ENCODE measurements at regions not wholly inside any gene's neighbourhood (a gene's known extent, or its start where the extent isn't known, plus 50 kb on each side); places are given as distances from the start of the nearest gene placed in this dataset.
"Not testable (repeated sequence)": the region's sequence is repeated elsewhere in the genome, so short reads cannot be mapped to it uniquely, and the experiment has no call there.

DNA sequence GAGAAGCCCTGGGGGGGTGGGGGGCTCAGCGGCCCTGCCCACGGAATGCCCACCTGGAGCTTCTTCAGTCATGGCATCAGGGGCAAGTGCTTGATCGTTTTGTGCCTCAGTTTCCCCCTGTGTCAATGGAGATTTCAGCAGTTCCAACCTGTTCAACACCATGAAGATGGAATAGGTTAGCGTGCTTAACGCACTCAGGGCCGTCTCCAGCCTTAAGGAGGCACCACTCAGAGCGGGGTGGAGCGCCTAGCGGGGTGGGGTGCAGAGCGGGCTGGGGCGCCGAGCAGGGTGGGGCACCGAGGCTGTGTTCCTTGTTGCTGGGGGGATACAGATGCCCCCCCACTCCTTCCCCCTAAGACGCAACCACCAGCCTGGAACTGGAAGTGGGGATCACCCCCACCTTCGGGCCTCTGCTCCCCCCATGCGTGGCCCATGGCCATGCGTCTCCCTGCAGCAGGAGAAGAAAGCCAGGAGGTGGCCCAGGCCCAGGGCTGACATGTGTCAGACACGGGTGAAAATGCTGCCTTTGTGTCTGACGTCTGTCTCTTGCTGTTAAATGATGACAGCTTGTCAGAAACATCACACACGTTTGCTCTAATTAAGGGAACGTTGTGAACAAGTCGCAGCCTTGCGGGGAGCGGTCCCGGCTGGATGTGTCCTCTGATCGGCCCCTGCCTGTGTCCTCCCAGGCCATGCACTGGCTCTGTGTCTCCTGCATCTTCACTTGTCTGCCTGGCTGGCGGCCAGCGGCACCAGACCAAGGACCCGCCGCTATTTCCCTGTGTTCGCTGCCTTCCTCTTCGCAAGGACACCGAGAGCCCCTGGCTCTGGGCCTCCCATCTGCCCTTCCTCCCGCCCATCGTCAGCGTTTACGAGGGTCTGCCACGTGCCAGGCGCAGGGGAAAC lies 192.1 kb downstream of the BANP start:
- not testable (repeated sequence) for H4K8ac ChIP-seq (replicated peaks; ENCODE audit: insufficient read length, low read depth, low read length); H3K27me3 Mint-ChIP-seq (ENCODE audit: low read depth); H3K18ac ChIP-seq (ENCODE audit: insufficient read length, low read depth, low read length); H2BK5ac ChIP-seq (ENCODE audit: insufficient read length, low read length); H3K79me1 ChIP-seq (ENCODE audit: insufficient read depth, low read depth, low read length, poor library complexity, severe bottlenecking); H3K79me2 ChIP-seq (ENCODE audit: insufficient read depth, low read length); H2BK20ac ChIP-seq (ENCODE audit: low read depth, low read length, poor library complexity, severe bottlenecking); H2BK15ac ChIP-seq (ENCODE audit: low read depth, low read length); H3K14ac ChIP-seq (ENCODE audit: insufficient read depth, low read length); H4K5ac ChIP-seq (ENCODE audit: insufficient read length, low read depth, low read length); H2AFZ ChIP-seq (ENCODE audit: low read length); H4K20me1 ChIP-seq (ENCODE audit: control insufficient read depth, insufficient read depth, insufficient read length); H3K9me3 ChIP-seq (ENCODE audit: control insufficient read depth, low read depth, low read length); H3K4me1 Mint-ChIP-seq; H3K4me2 ChIP-seq (ENCODE audit: insufficient read depth, insufficient read length, low read length); H3K23ac ChIP-seq (ENCODE audit: insufficient read length, low read depth, low read length); H3K23me2 ChIP-seq (ENCODE audit: insufficient read length, low read depth, low read length, poor library complexity, severe bottlenecking); H3K4me3 Mint-ChIP-seq; H3K9ac ChIP-seq (ENCODE audit: extremely low read depth, insufficient read length, low read length); H3K27ac Mint-ChIP-seq; H3K27me3 ChIP-seq (ENCODE audit: insufficient read depth, low read length); H4K91ac ChIP-seq (ENCODE audit: insufficient read length, low read depth, low read length); H3T11ph ChIP-seq (ENCODE audit: low read length); H3K27ac ChIP-seq (ENCODE audit: insufficient read length, low read depth, low read length); H2BK12ac ChIP-seq (ENCODE audit: insufficient read length, low read depth, low read length); H3K4ac ChIP-seq (ENCODE audit: low read depth, low read length); DNase-seq; H3K56ac ChIP-seq (ENCODE audit: insufficient read length, low read depth, low read length); H3K4me1 ChIP-seq (ENCODE audit: insufficient read depth, low read length); H2AK5ac ChIP-seq (ENCODE audit: insufficient read length, low read length); H2BK120ac ChIP-seq (ENCODE audit: low read depth, low read length, poor library complexity, severe bottlenecking)
- no CpG with 5 or more reads among the region's 39 CpGs for WGBS (ENCODE audit: extremely low coverage, insufficient read length, low lambda C conversion rate)
- Mint-ChIP-seq H3K36me3 (ENCODE audit: insufficient read depth in 1 of 3, low read depth in 3 of 3) (peaks cover 0 to 14% (median 7%) of the 10 kb centered on the region in 3 experiments; a peak in 4 of 7 replicates), H3K9me3 (peaks cover 12% of the 10 kb centered on the region in 2 experiments)

Measured in H9 (cell line).